Adrenal gland (tissue), 9 donors: ENCODE measurements at regions not wholly inside any gene's neighbourhood (a gene's known extent, or its start where the extent isn't known, plus 50 kb on each side); places are given as distances from the start of the nearest gene placed in this dataset.

Experiments
- DNase-seq, 7 donors: peaks; one replicate each; pipeline ENCODE4 v3.0.0-alpha.2; 2019 to 2020
- H3K27ac ChIP-seq, 5 donors: fragments of 200-600 bp; sonication (generic) in 4 of 5; 1 replicate in 3 of 5; 2 replicates in 2 of 5; pipeline versions ENCODE4 v1.5.1 to v1.8.0; 2016 to 2020; ENCODE audit warnings: mild to moderate bottlenecking in 1 of 5
- H3K27me3 ChIP-seq: fragments of 200-600 bp; 2 replicates; pipeline ENCODE4 v1.8.0; 2021
- H3K36me3 ChIP-seq, 2 donors: fragments of 200-600 bp; replicated peaks in 1 of 2; 1 replicate in 1 of 2; 2 replicates in 1 of 2; pipeline versions ENCODE4 v1.5.1 to v1.8.0; 2018 to 2022
- H3K4me1 ChIP-seq, 2 donors: fragments of 200-600 bp; replicated peaks in 1 of 2; 1 replicate in 1 of 2; 2 replicates in 1 of 2; pipeline versions ENCODE4 v1.5.1 to v1.8.0; 2018 to 2021
- H3K4me3 ChIP-seq, 4 donors: fragments of 200-600 bp; sonication (generic) in 3 of 4; one replicate each; pipeline ENCODE4 v1.5.1; 2016 to 2018
- H3K9me3 ChIP-seq, 3 donors: fragments of 200-600 bp; sonication (generic) in 1 of 3; replicated peaks in 1 of 3; 1 replicate in 2 of 3; 2 replicates in 1 of 3; pipeline versions ENCODE4 v1.5.1 to v1.8.0; 2016 to 2021
- POLR2A ChIP-seq, 2 donors: fragments of 450-650 bp; IDR thresholded peaks; one replicate each; pipeline ENCODE4 v1.6.1; 2017; ENCODE audit warnings: antibody characterized with exemption in 2 of 2, mild to moderate bottlenecking in 2 of 2, moderate library complexity in 1 of 2
- WGBS, 4 donors: extraction: QIAGEN DNeasy Blood & Tissue Kit in 2 of 4; methylation state at CpG; one replicate each; pipeline versions ENCODE4 v1.1.5 to v1.1.7; 2013 to 2017; 5-methylcytosine and 5-hydroxymethylcytosine counted together
- intact Hi-C, 2 donors: fragments of 100-400 bp; cut with DNase I; formaldehyde crosslinking; loops; one replicate each; pipeline versions ENCODE4 v1.14.1 to v1.15.0; 2022 to 2023
- TF ChIP-seq, protein P1 (sequence below), 6 experiments: fragments of 450-650 bp in 4 of 6; fragments of 200-600 bp in 2 of 6; sonication (generic) in 1 of 6; IDR thresholded peaks; 1 replicate in 5 of 6; 2 replicates in 1 of 6; pipeline versions ENCODE4 v1.5.1 to v1.8.0; 2016 to 2021; ENCODE audit warnings: antibody characterized with exemption in 6 of 6, mild to moderate bottlenecking in 2 of 6, moderate library complexity in 1 of 6
- donor health status: healthy with polysubstance abuse.
- donor health status: Bipolar disorder and iron deficiency.
- donor health status: DM: yes; HTN: yes; CAD: no.
- donor health status: DM: no; HTN: no; CAD: no.
- donor health status: DM: no; HTN: no; CAD: no.

DNA sequence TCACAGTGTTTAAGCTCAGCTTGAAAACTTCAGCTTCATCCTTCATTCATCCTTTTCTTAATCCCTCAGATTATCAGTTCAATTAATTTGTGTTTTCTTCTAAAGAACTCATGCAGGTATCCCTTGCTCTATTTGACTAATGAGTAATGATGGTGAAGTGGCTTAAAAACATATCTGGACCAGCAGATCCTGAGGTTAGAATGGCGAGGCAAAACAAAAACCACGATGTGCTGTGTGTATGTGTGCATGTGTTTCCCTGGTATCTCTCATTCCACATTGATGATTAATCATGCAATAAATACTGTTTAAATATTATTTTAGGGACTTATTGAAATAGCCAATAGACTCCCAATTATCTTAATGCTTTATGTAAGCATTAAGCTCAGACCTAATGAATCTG, 437.0 kb downstream of the DYNC2H1 start:
- Histone ChIP-seq H3K27me3 (no peaks in the 10 kb centered on the region), H3K4me3 (no peak overlapping the region), H3K36me3 (no peaks in the 10 kb centered on the region), H3K27ac (no peak overlapping the region), H3K4me1 (no peaks in the 10 kb centered on the region), H3K9me3 (no peaks in the 10 kb centered on the region)
- WGBS, 4 donors: 72 to 86% (median 83%) methylated on average over 2 of the region's 2 CpGs
- TF ChIP-seq POLR2A (IDR thresholded peaks at IDR 0.05): no peak
- TF ChIP-seq, protein P1, sequence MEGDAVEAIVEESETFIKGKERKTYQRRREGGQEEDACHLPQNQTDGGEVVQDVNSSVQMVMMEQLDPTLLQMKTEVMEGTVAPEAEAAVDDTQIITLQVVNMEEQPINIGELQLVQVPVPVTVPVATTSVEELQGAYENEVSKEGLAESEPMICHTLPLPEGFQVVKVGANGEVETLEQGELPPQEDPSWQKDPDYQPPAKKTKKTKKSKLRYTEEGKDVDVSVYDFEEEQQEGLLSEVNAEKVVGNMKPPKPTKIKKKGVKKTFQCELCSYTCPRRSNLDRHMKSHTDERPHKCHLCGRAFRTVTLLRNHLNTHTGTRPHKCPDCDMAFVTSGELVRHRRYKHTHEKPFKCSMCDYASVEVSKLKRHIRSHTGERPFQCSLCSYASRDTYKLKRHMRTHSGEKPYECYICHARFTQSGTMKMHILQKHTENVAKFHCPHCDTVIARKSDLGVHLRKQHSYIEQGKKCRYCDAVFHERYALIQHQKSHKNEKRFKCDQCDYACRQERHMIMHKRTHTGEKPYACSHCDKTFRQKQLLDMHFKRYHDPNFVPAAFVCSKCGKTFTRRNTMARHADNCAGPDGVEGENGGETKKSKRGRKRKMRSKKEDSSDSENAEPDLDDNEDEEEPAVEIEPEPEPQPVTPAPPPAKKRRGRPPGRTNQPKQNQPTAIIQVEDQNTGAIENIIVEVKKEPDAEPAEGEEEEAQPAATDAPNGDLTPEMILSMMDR (IDR thresholded peaks at IDR 0.05): no peak
- DNase-seq: no peak
- intact Hi-C loops: no loop called here

- intact Hi-C loops: no loop called here
- no peak for TF ChIP-seq POLR2A (IDR thresholded peaks at IDR 0.05)
- TF ChIP-seq, protein P1 (IDR thresholded peaks at IDR 0.05): no peak
- Histone ChIP-seq H3K9me3 (no peaks in the 10 kb centered on the region), H3K27ac (no peak overlapping the region), H3K27me3 (no peaks in the 10 kb centered on the region), H3K4me3 (no peak overlapping the region), H3K36me3 (no peaks in the 10 kb centered on the region), H3K4me1 (no peaks in the 10 kb centered on the region)
- 84 to 100% (median 85%) methylated on average over 2 of the region's 2 CpGs for WGBS, 4 donors
- no peak for DNase-seq
Measured at GRCh38 chr11:103547024-103547423, 437.8 kb downstream of the DYNC2H1 start.

DNA sequence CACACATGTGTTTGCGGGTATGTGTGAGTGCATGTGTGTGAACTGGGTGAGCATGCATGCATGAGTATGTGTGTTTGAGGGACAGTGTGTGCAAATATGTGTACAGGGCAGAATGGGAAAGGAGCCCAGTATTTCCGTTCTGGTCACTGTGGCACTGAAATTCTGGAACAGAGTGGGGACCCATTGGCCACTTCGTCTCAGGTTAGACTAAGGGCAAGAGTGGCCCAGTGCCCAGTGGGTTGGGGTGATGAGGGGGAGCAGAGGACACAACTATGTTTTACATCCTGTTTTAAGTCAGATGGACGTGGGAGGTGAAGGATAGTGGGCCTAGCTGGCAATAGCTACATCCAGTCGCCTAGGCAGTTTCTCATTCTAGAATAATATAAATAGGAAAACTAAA, 438.5 kb downstream of the DYNC2H1 start:
- Histone ChIP-seq H3K4me3 (no peak overlapping the region), H3K27ac (no peak overlapping the region), H3K4me1 (no peaks in the 10 kb centered on the region), H3K9me3 (no peaks in the 10 kb centered on the region), H3K27me3 (no peaks in the 10 kb centered on the region), H3K36me3 (no peaks in the 10 kb centered on the region)
- intact Hi-C loops: no loop called here
- TF ChIP-seq POLR2A (IDR thresholded peaks at IDR 0.05): no peak
- TF ChIP-seq, protein P1 (IDR thresholded peaks at IDR 0.05): no peak
- WGBS, 4 donors: 84 to 89% (median 86%) methylated on average over 5 of the region's 5 CpGs
- DNase-seq: no peak

DNA sequence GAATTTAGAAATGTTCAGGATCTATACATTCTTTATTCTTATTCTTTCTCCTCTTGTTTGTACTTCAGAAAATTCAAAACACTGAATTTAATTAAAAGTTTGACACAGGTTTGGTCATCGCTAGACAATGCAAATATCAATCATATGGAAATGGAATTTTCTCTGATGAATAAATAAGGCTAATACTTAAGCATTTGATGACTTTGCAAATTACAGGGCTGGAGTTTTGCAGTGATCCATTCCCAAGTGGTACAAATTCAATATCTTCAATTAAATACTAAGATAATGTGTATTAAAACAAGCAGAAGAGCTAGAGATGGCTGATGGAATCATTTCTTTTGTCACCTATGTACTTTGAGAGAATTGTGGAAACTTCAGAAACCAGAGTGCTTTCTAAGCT, 439.6 kb downstream of the DYNC2H1 start:
- Histone ChIP-seq H3K36me3 (no peaks in the 10 kb centered on the region), H3K4me1 (no peaks in the 10 kb centered on the region), H3K4me3 (no peak overlapping the region), H3K27me3 (no peaks in the 10 kb centered on the region), H3K9me3 (no peaks in the 10 kb centered on the region), H3K27ac (no peak overlapping the region)
- no peak for TF ChIP-seq POLR2A (IDR thresholded peaks at IDR 0.05)
- TF ChIP-seq, protein P1 (IDR thresholded peaks at IDR 0.05): no peak
- WGBS, 4 donors: 96 to 100% (median 99%) methylated on average over 1 of the region's 1 CpG
- no peak for DNase-seq
- intact Hi-C loops: no loop called here
